Liver (tissue), 3 donors: ENCODE measurements at regions not wholly inside any gene's neighbourhood (a gene's known extent, or its start where the extent isn't known, plus 50 kb on each side); places are given as distances from the start of the nearest gene placed in this dataset.

Source experiments
- ATF3 ChIP-seq: IDR thresholded peaks from 2 replicates; pipeline ENCODE4 v1.6.1; 2016; ENCODE audit warnings: antibody characterized with exemption
- CTCF ChIP-seq: fragments of 150-350 bp; IDR thresholded peaks from 2 replicates; pipeline ENCODE4 v1.5.1; 2017; ENCODE audit warnings: improper control_type of control experiment, low read depth, low read length; ENCODE audit not compliant: missing input control
- EGR1 ChIP-seq, 2 donors: IDR thresholded peaks; 2 replicates each; pipeline ENCODE4 v1.6.1; 2016 to 2018; ENCODE audit warnings: antibody characterized with exemption in 2 of 2, low read depth in 2 of 2
- FOXA1 ChIP-seq: IDR thresholded peaks from 2 replicates; pipeline ENCODE4 v1.6.1; 2016; ENCODE audit warnings: antibody characterized with exemption
- MAX ChIP-seq: IDR thresholded peaks from 2 replicates; pipeline ENCODE4 v1.6.1; 2016; ENCODE audit warnings: antibody characterized with exemption
- REST ChIP-seq: IDR thresholded peaks from 2 replicates; pipeline ENCODE4 v1.6.1; 2016; ENCODE audit warnings: antibody characterized with exemption, mild to moderate bottlenecking
- SP1 ChIP-seq: IDR thresholded peaks from 2 replicates; pipeline ENCODE4 v1.6.1; 2018; ENCODE audit warnings: antibody characterized with exemption, mild to moderate bottlenecking
- TAF1 ChIP-seq: conservative IDR thresholded peaks from 2 replicates; pipeline ENCODE4 v1.6.1; 2016; ENCODE audit warnings: antibody characterized with exemption, mild to moderate bottlenecking
- YY1 ChIP-seq: IDR thresholded peaks from 2 replicates; pipeline ENCODE4 v1.6.1; 2016; ENCODE audit warnings: antibody characterized with exemption, mild to moderate bottlenecking
- donor health status: healthy.
- donor health status: healthy.

GRCh38 chr14:38743966-38744584, 359.0 kb downstream of the SEC23A start:
- TF ChIP-seq REST, result no peak
- no peak for TF ChIP-seq MAX
- no peak for TF ChIP-seq CTCF
- TF ChIP-seq TAF1, result no peak
- no peak for TF ChIP-seq ATF3
- no peak for TF ChIP-seq EGR1 (IDR thresholded peaks at IDR 0.05; ENCODE audit: low read depth in 2 of 2)
- no peak for TF ChIP-seq SP1
- TF ChIP-seq YY1, result no peak
- no peak for TF ChIP-seq FOXA1
